OCI-LY3 (cell line): ENCODE measurements at regions not wholly inside any gene's neighbourhood (a gene's known extent, or its start where the extent isn't known, plus 50 kb on each side); places are given as distances from the start of the nearest gene placed in this dataset.

Source experiments
- H2AFZ ChIP-seq: fragments of 200-600, 300-600 bp; shearing (Covaris generic); 2 replicates; pipeline ENCODE4 v1.6.0; 2014; ENCODE audit warnings: antibody characterized with exemption, low read depth, low read length
- H3K27ac ChIP-seq: fragments of 200-600, 300-600 bp; sonication (generic); 2 replicates; pipeline ENCODE4 v1.5.1; 2014; ENCODE audit warnings: mild to moderate bottlenecking, low read length, moderate library complexity, mixed read lengths
- H3K27me3 ChIP-seq: fragments of 200-600, 300-600 bp; sonication (generic); 2 replicates; pipeline ENCODE4 v1.6.1; 2014; ENCODE audit warnings: low read depth, low read length, mixed read lengths
- H3K36me3 ChIP-seq: fragments of 200-600, 300-600 bp; sonication (generic); replicated peaks from 2 replicates; pipeline ENCODE3; 2014; ENCODE audit warnings: low read depth, low read length, mixed read lengths
- H3K4me1 ChIP-seq: fragments of 300-600, 200-600 bp; sonication (generic); 2 replicates; pipeline ENCODE4 v1.6.1; 2014; ENCODE audit warnings: low read length, mixed read lengths
- H3K4me2 ChIP-seq: fragments of 200-600, 300-600 bp; sonication (generic); 2 replicates; pipeline ENCODE4 v1.6.1; 2014; ENCODE audit warnings: low read length, mixed read lengths
- H3K4me3 ChIP-seq: fragments of 300-600, 200-600 bp; sonication (generic); 2 replicates; pipeline ENCODE4 v1.5.1; 2014; ENCODE audit warnings: antibody characterized with exemption, mild to moderate bottlenecking, low read length, moderate library complexity
- H3K79me2 ChIP-seq: fragments of 300-600, 200-600 bp; shearing (Covaris generic); 2 replicates; pipeline ENCODE4 v1.6.1; 2014; ENCODE audit warnings: mild to moderate bottlenecking, low read length, mixed read lengths
- H3K9ac ChIP-seq: fragments of 300-600, 200-600 bp; shearing (Covaris generic); 2 replicates; pipeline ENCODE4 v1.6.0; 2014; ENCODE audit warnings: mild to moderate bottlenecking, low read length, moderate library complexity
- H3K9me3 ChIP-seq: fragments of 200-600, 300-600 bp; shearing (Covaris generic); 2 replicates; pipeline ENCODE4 v1.6.1; 2014; ENCODE audit warnings: low read length, mixed read lengths; ENCODE audit not compliant: insufficient read depth
- H4K20me1 ChIP-seq: fragments of 200-600, 300-600 bp; sonication (generic); 2 replicates; pipeline ENCODE4 v1.6.1; 2016; ENCODE audit warnings: low read length, mixed read lengths; ENCODE audit not compliant: insufficient read depth
- CTCF ChIP-seq: fragments of 200-600, 300-600 bp; sonication (generic); IDR thresholded peaks from 2 replicates; pipeline ENCODE4 v1.5.1; 2014; ENCODE audit warnings: antibody characterized with exemption, low read length, low read depth
- EZH2phosphoT487 ChIP-seq: fragments of 200-600 bp; shearing (Covaris generic); IDR thresholded peaks from 2 replicates; pipeline ENCODE4 v1.6.1; 2018; ENCODE audit warnings: antibody characterized with exemption, mixed run types, low read depth

DNA sequence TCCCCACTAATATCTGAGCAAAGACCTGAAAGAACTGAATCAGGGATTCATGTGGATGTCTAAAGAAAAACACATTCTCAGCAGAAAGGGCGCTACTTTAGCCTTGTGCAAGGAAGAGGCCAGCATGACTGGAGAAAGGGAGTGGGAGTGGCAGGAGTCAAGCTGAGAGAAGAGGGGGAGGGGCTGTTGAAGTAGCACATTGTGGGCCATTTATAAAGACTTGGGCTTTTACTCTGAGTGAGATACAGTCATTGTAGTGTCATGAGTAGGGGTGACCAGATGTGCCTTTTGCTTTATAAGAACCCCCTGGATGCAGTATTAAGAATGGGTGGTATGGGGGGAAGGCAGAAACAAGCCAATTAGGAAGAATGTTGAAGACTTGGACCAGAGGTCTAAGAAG lies 452.8 kb downstream of the ENC1 start:
- Histone ChIP-seq H3K36me3 (no peaks in the 10 kb centered on the region), H2AFZ (no peak overlapping the region), H3K27ac (no peak overlapping the region), H3K27me3 (no peaks in the 10 kb centered on the region), H4K20me1 (no peaks in the 10 kb centered on the region), H3K4me3 (no peak overlapping the region), H3K4me2 (no peak overlapping the region), H3K9ac (no peak overlapping the region), H3K79me2 (no peaks in the 10 kb centered on the region), H3K9me3 (no peaks in the 10 kb centered on the region), H3K4me1 (no peaks in the 10 kb centered on the region)
- no peak for TF ChIP-seq EZH2phosphoT487
- no peak for TF ChIP-seq CTCF

DNA sequence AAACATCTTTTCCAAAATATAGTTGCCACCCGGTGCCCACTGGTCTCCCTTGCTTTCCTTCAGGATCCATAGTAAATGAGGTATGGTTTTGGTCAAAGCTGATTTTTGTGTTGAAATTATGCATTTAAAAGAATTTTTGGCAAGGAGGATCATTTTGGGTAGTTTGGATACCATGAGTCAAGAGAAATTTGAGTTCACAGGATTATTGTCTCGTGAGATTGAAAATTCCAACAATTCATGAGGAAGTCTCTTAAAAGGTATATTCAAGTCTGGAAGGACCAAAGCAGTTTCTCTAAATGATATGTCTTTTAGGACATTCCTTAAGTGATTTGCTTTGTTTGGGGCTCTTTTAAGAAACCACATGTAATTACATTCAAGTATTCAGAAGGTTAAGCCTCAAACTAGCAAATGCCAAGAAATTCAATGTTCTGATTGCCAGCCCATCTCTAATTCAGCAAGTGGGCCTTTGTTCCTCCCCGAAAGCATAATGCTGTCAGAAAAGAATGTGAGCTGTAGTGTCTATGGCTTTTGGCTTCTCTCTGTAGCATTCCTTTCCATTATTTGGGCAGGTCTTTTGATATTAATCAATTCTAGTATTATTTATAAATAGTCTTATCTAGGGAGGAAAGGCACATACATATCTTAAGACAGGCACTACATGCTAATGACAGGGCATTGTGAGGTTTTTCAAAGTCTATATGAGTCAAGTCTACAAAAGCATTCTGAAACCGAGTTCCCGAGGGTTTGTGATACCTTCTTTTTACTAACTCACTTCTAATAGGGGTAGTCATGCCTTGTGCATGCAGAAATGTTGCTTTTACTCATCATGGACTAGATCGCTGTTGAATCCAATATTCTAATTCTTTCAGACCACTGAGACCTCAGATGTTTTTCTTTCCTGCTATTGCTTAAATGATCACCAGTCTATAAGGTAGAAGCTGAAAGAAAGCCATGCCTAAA lies 453.9 kb downstream of the ENC1 start:
- Histone ChIP-seq H2AFZ (no peak overlapping the region), H3K9me3 (no peaks in the 10 kb centered on the region), H3K9ac (no peak overlapping the region)

DNA sequence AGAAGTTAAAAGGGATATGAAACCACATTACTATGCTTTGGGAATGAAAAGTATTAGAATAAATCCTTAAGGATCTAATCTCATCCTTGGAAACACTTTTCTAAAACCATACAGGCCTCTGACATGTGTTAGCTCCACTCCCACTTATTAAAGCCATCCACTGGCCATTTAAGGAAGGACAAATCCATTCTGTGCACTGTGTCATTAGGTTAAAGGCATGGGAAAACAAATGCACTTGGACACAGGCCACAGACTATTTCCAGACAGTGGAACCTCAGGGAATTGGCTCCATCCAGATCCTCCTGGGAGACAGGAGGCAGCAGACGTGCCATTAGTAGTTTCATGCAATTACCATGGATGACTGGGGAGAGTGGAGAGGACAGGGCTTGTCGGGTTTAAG lies 454.9 kb downstream of the ENC1 start:
- no peaks in the 10 kb centered on the region for H3K27me3 ChIP-seq
- no peak overlapping the region for H2AFZ ChIP-seq
- H3K9ac ChIP-seq = no peak overlapping the region
- TF ChIP-seq EZH2phosphoT487 (no peak), CTCF (no peak)
- no peaks in the 10 kb centered on the region for H3K9me3 ChIP-seq
- H3K36me3 ChIP-seq = no peaks in the 10 kb centered on the region
- H3K4me2 ChIP-seq = no peak overlapping the region
- no peaks in the 10 kb centered on the region for H3K4me1 ChIP-seq
- H4K20me1 ChIP-seq = no peaks in the 10 kb centered on the region
- no peak overlapping the region for H3K4me3 ChIP-seq
- H3K27ac ChIP-seq = no peak overlapping the region
- no peaks in the 10 kb centered on the region for H3K79me2 ChIP-seq

More for the DNA sequence above, 453.9 kb downstream of the ENC1 start:
- H3K4me2 ChIP-seq = no peak overlapping the region
- TF ChIP-seq EZH2phosphoT487 (no peak), CTCF (no peak)
- H3K4me3 ChIP-seq = no peak overlapping the region
- H3K36me3 ChIP-seq = no peaks in the 10 kb centered on the region
- H3K27ac ChIP-seq = no peak overlapping the region
- H3K4me1 ChIP-seq = no peaks in the 10 kb centered on the region
- H4K20me1 ChIP-seq = no peaks in the 10 kb centered on the region
- no peaks in the 10 kb centered on the region for H3K27me3 ChIP-seq
- no peaks in the 10 kb centered on the region for H3K79me2 ChIP-seq

DNA sequence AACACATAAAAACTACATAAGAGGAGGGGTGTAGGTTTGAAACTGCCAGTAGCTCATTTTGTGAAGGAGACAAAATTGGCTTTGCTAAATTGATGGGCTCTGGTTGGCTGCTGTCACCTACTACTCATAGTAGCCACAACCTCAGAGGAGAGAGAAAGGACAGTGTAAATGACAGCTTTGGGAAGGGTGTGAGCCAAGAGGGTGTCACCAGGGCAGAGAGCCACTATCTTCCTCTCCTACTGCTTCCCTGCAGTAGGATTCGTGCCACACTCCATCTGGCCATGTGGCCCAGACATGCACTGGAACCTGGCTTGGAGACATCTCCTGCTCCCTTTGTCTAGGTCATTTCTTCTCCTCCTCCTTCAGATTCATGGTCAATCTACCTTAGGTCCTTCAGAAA lies 455.9 kb downstream of the ENC1 start:
- TF ChIP-seq EZH2phosphoT487 = no peak
- TF ChIP-seq CTCF = no peak
- Histone ChIP-seq H3K4me1 (no peaks in the 10 kb centered on the region), H3K9me3 (no peaks in the 10 kb centered on the region), H3K79me2 (no peaks in the 10 kb centered on the region), H3K27ac (no peak overlapping the region), H4K20me1 (no peaks in the 10 kb centered on the region), H2AFZ (no peak overlapping the region), H3K4me2 (no peak overlapping the region), H3K36me3 (no peaks in the 10 kb centered on the region), H3K9ac (no peak overlapping the region), H3K4me3 (no peak overlapping the region), H3K27me3 (no peaks in the 10 kb centered on the region)
